Transverse colon (tissue), 4 donors: ENCODE measurements at regions not wholly inside any gene's neighbourhood (a gene's known extent, or its start where the extent isn't known, plus 50 kb on each side); places are given as distances from the start of the nearest gene placed in this dataset.

ENCODE experiments used
- DNase-seq: peaks from one replicate; pipeline ENCODE4 v3.0.0-alpha.2; 2019
- H3K27ac ChIP-seq, 4 donors: fragments of 200-600 bp; sonication (generic); 2 replicates each; pipeline ENCODE4 v1.5.1; 2016 to 2018; ENCODE audit warnings: inconsistent platforms in 4 of 4
- H3K27me3 ChIP-seq: fragments of 200-600 bp; sonication (generic); 2 replicates; pipeline ENCODE4 v1.5.1; 2017; ENCODE audit warnings: inconsistent platforms
- H3K36me3 ChIP-seq, 4 donors: fragments of 200-600 bp; sonication (generic); 2 replicates each; pipeline ENCODE4 v1.5.1; 2017 to 2019; ENCODE audit warnings: inconsistent platforms in 4 of 4
- H3K4me1 ChIP-seq, 4 donors: fragments of 200-600 bp; sonication (generic); 2 replicates each; pipeline ENCODE4 v1.5.1; 2017 to 2020; ENCODE audit warnings: inconsistent platforms in 4 of 4
- H3K4me3 ChIP-seq, 4 donors: fragments of 200-600 bp; sonication (generic); 1 replicate in 1 of 4; 2 replicates in 3 of 4; pipeline versions ENCODE4 v1.5.1 to v1.6.1; 2017 to 2019; ENCODE audit warnings: inconsistent platforms in 4 of 4
- H3K9me3 ChIP-seq, 2 donors: fragments of 200-600 bp; sonication (generic); 2 replicates each; pipeline ENCODE4 v1.5.1; 2017 to 2019; ENCODE audit warnings: inconsistent platforms in 2 of 2
- EP300 ChIP-seq: sonication (generic); formaldehyde crosslinking; IDR thresholded peaks from one replicate; pipeline ENCODE4 v1.6.1; 2017; ENCODE audit warnings: antibody characterized with exemption, low read depth
- POLR2A ChIP-seq: fragments of 450-650 bp; IDR thresholded peaks from one replicate; pipeline ENCODE4 v1.6.1; 2016; ENCODE audit warnings: antibody characterized with exemption, mild to moderate bottlenecking, moderate library complexity
- POLR2AphosphoS5 ChIP-seq, 3 donors: sonication (generic); formaldehyde crosslinking; IDR thresholded peaks; one replicate each; pipeline ENCODE4 v1.6.1; 2016; ENCODE audit warnings: antibody characterized with exemption in 3 of 3
- WGBS, 2 donors: methylation state at CpG; one replicate each; pipeline ENCODE4 v1.1.5; 2018; ENCODE audit warnings: low coverage in 1 of 2; 5-methylcytosine and 5-hydroxymethylcytosine counted together
- in situ Hi-C, 4 donors: fragments of 200-750 bp; cut with MboI; loops; one replicate each; pipeline versions ENCODE4 v1.15.0 to v1.15.1; 2017; ENCODE audit warnings: low sequenced_read_pairs in 3 of 4, low pct_ligation_motif_present in 1 of 4, low pct_unique_long_range_greater_than_20kb in 1 of 4
- intact Hi-C: fragments of 100-400 bp; cut with DNase I; formaldehyde crosslinking; loops from one replicate; pipeline ENCODE4 v1.15.1; 2023; ENCODE audit warnings: low total_unique reads
- TF ChIP-seq, protein P1 (sequence below), 5 experiments: fragments of 200-600 bp in 3 of 5; fragments of 450-650 bp in 2 of 5; sonication (generic) in 3 of 5; IDR thresholded peaks; 1 replicate in 2 of 5; 2 replicates in 3 of 5; pipeline ENCODE4 v1.5.1; 2016 to 2017; ENCODE audit warnings: antibody characterized with exemption in 5 of 5, inconsistent platforms in 3 of 5, mild to moderate bottlenecking in 2 of 5, moderate library complexity in 1 of 5

- intact Hi-C loops (no loop called here), in situ Hi-C loops (no loop called here)
- no peak for DNase-seq
- Histone ChIP-seq H3K4me1 (no peaks in the 10 kb centered on the region), H3K27me3 (no peaks in the 10 kb centered on the region), H3K36me3 (no peaks in the 10 kb centered on the region), H3K4me3 (no peak overlapping the region), H3K9me3 (no peaks in the 10 kb centered on the region), H3K27ac (no peak overlapping the region)
- WGBS, 2 donors: 81% methylated on average over 3 of the region's 3 CpGs; no CpG with 5 or more reads in 1 of the 2 donors
- no peak for TF ChIP-seq POLR2AphosphoS5 (IDR thresholded peaks at IDR 0.05)
- no peak for TF ChIP-seq EP300
- no peak for TF ChIP-seq POLR2A
- TF ChIP-seq, protein P1, sequence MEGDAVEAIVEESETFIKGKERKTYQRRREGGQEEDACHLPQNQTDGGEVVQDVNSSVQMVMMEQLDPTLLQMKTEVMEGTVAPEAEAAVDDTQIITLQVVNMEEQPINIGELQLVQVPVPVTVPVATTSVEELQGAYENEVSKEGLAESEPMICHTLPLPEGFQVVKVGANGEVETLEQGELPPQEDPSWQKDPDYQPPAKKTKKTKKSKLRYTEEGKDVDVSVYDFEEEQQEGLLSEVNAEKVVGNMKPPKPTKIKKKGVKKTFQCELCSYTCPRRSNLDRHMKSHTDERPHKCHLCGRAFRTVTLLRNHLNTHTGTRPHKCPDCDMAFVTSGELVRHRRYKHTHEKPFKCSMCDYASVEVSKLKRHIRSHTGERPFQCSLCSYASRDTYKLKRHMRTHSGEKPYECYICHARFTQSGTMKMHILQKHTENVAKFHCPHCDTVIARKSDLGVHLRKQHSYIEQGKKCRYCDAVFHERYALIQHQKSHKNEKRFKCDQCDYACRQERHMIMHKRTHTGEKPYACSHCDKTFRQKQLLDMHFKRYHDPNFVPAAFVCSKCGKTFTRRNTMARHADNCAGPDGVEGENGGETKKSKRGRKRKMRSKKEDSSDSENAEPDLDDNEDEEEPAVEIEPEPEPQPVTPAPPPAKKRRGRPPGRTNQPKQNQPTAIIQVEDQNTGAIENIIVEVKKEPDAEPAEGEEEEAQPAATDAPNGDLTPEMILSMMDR (IDR thresholded peaks at IDR 0.05): no peak
Measured at GRCh38 chr4:157678478-157678877, 457.9 kb downstream of the GRIA2 start.

DNA sequence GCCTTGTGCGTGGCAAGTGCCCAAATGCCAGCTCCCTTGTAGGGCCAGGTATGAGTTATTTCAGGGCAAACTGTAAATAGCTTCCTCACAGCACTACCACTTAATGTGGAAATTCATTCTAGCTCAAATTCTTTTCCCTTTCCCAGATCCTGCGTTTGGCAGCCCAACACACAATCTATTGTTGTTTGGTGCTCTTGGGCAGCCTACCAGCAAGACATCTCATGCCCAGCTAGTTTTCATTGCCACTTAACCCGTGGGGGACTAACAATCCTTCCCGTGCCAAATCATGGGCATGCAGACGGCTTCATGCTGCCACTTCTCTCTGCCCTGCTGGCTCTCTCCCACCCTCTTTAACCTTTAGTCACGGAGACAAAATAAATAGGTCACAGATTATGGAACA, 454.2 kb downstream of the GRIA2 start:
- in situ Hi-C loops (no loop called here), intact Hi-C loops (no loop called here)
- WGBS, 2 donors: 58 to 82% methylated on average over 3 to 6 of the region's 6 CpGs
- TF ChIP-seq, protein P1 (IDR thresholded peaks at IDR 0.05): no peak
- TF ChIP-seq POLR2AphosphoS5 (IDR thresholded peaks at IDR 0.05) (no peak), EP300 (no peak), POLR2A (no peak)
- Histone ChIP-seq H3K4me1 (no peaks in the 10 kb centered on the region), H3K27me3 (no peaks in the 10 kb centered on the region), H3K27ac (no peak overlapping the region), H3K36me3 (no peaks in the 10 kb centered on the region), H3K4me3 (no peak overlapping the region), H3K9me3 (no peaks in the 10 kb centered on the region)
- no peak for DNase-seq

DNA sequence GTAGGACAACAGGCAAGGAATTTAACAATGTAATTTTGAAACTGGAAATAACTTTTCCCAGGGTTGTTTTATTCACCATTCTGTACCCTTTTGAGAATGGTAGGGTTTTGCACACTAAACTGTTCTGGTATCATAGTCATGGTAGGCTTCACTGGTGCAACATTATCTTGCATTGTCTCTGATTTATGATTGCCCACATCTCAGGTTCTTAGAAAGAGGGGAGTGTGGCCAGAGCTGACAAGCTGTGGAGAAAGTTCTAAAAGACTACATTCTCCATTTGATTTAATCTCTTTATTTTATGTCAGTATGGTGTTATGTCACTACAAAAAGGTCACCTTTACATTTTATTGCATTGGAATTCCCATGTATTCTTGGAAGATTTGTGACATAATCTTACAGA, 447.3 kb downstream of the GRIA2 start:
- H3K27ac ChIP-seq: no peak overlapping the region
- H3K9me3 ChIP-seq: no peaks in the 10 kb centered on the region
- in situ Hi-C loops: no loop called here
- no peak for DNase-seq
- intact Hi-C loops: no loop called here
- TF ChIP-seq POLR2A: no peak
- TF ChIP-seq, protein P1 (IDR thresholded peaks at IDR 0.05): no peak
- no peaks in the 10 kb centered on the region for H3K4me1 ChIP-seq
- H3K36me3 ChIP-seq: no peaks in the 10 kb centered on the region
- H3K27me3 ChIP-seq: no peaks in the 10 kb centered on the region
- no peak overlapping the region for H3K4me3 ChIP-seq

- Histone ChIP-seq H3K9me3 (no peaks in the 10 kb centered on the region), H3K4me3 (no peak overlapping the region), H3K4me1 (no peaks in the 10 kb centered on the region), H3K36me3 (no peaks in the 10 kb centered on the region), H3K27ac (no peak overlapping the region), H3K27me3 (no peaks in the 10 kb centered on the region)
- 62 to 65% methylated on average over 3 of the region's 3 CpGs for WGBS, 2 donors
- TF ChIP-seq POLR2AphosphoS5 (IDR thresholded peaks at IDR 0.05): no peak
- TF ChIP-seq POLR2A: no peak
- no peak for TF ChIP-seq EP300
- TF ChIP-seq, protein P1 (IDR thresholded peaks at IDR 0.05): no peak
- intact Hi-C loops: no loop called here
- DNase-seq: no peak
- in situ Hi-C loops: no loop called here
Measured at GRCh38 chr4:157664726-157665125, 444.2 kb downstream of the GRIA2 start.
